Epidermal melanocyte (primary cell): ENCODE measurements at regions not wholly inside any gene's neighbourhood (a gene's known extent, or its start where the extent isn't known, plus 50 kb on each side); places are given as distances from the start of the nearest gene placed in this dataset.
"Not testable (repeated sequence)": the region's sequence is repeated elsewhere in the genome, so short reads cannot be mapped to it uniquely, and the experiment has no call there.

Experiments used
- DNase-seq: peaks from one replicate; pipeline ENCODE4 v3.0.0; 2011; ENCODE audit warnings: low spot score; ENCODE audit not compliant: insufficient read length

DNA sequence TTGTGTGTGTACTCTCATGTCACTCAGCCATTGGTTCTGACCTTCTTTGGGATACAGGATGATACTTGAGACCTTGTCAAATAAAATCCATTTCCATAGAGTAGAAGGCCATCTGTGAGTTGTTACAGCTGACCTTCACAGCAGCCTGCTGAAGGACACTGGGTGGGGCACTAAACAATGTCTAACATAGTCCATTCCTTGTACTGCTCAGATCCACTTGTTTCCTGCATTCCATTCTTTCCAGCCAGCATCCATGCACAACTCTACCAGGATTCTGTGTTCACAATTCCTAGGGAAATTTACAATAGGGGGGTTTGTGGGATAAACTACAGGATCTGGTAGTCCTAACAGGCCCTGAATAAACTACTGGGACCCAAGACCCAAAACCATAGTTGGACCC, 286.4 kb downstream of the RASEF start:
- no peak for DNase-seq

- no peak for DNase-seq
These were observed 285.6 kb downstream of the RASEF start for GRCh38 chr9:82777366-82777765.

- not testable (repeated sequence) for DNase-seq
These were observed 284.0 kb downstream of the RASEF start for GRCh38 chr9:82778923-82779322.

DNA sequence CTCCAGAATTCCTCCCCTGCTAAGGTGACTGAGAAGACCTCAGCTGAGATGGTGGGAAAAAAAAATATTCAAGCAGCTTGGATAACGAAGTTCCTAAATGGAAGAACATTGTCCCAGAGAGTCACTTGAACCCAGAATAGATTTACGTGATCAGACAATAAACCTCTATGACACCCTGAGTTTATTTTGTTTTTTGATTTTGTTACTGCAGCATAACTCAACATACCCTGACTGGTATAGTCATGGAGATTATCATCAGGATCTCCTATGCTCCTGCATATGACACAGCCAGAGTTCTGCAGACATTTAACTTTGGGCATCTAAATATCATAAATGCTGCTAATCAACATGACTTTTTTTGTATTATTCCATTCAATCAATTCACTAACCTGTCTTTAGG, 282.9 kb downstream of the RASEF start:
- no peak for DNase-seq

- DNase-seq = no peak
These were observed 281.0 kb downstream of the RASEF start for GRCh38 chr9:82781921-82782392.

DNA sequence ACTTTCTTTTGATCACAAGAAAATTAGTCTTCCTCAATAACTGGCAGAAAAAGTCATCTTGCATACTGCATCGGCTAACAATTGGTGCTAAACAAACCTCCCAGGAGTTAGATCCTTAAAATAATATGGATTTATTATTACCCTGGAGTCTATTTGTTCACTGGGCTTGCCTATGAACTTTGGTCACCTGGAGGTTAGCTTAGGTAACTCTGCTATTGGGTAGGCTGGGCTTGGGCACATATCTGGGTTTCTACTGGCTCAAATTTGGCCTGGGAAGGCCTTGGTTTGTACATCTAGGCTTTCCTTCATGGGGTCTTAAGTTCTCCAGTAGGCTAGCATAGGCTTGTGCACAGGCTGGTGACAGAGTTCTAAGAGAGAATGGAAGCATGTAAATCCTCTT, 279.9 kb downstream of the RASEF start:
- no peak for DNase-seq

GRCh38 chr9:82784589-82784988, 278.4 kb downstream of the RASEF start:
- DNase-seq = no peak

- DNase-seq = no peak
These were observed 273.7 kb downstream of the RASEF start for GRCh38 chr9:82789155-82789824.

GRCh38 chr9:82790875-82791274, 272.1 kb downstream of the RASEF start:
- no peak for DNase-seq

DNA sequence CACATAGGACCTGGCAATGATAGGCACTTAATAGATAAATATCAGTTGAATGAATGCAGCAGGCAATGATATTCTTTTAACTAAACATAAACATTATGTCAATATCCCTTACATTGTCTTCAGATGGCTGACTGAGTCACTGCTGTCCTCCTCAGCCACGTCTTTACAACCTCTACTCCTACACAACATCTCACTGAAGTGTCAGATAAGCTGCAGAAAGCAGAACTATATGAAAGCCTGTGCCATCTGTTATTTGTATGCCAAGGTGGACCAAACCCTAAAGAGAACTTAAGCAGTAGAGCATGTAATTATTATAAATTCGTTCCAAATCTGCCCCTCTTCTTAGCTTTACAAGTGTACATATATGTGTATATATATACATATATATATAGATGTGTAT, 271.2 kb downstream of the RASEF start:
- no peak for DNase-seq

DNA sequence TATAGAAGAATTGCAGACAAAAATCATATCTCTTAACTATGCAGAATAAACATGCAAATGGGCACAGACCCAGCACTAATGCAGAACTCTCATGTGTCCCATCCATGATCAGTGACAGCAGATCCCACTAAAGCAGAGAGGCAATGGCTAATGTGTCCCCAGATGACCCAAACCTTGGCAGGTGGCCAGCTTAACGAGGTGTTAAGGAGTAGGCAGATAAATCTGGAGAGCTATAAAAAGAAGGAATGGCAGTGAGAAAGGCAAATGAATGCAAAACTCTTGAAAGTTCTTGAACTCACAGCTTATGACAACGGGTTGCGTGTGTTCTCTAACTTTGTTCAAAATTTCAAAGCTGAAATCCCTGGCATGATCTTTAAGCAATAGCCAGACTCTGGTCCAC, 265.4 kb downstream of the RASEF start:
- no peak for DNase-seq

- no peak for DNase-seq
These were observed 263.7 kb downstream of the RASEF start for GRCh38 chr9:82799286-82799685.

GRCh38 chr9:82805027-82805426, 257.9 kb downstream of the RASEF start:
- no peak for DNase-seq

- DNase-seq = no peak
These were observed 254.5 kb downstream of the RASEF start for GRCh38 chr9:82808478-82808877.

GRCh38 chr9:82810915-82811314, 252.0 kb downstream of the RASEF start:
- DNase-seq = no peak

GRCh38 chr9:82819260-82819659, 243.7 kb downstream of the RASEF start:
- no peak for DNase-seq

GRCh38 chr9:82820186-82820585, 242.8 kb downstream of the RASEF start:
- DNase-seq = no peak

- DNase-seq = no peak
These were observed 233.1 kb downstream of the RASEF start for GRCh38 chr9:82829818-82830217.

GRCh38 chr9:82865524-82865923, 197.4 kb downstream of the RASEF start:
- DNase-seq = no peak

DNA sequence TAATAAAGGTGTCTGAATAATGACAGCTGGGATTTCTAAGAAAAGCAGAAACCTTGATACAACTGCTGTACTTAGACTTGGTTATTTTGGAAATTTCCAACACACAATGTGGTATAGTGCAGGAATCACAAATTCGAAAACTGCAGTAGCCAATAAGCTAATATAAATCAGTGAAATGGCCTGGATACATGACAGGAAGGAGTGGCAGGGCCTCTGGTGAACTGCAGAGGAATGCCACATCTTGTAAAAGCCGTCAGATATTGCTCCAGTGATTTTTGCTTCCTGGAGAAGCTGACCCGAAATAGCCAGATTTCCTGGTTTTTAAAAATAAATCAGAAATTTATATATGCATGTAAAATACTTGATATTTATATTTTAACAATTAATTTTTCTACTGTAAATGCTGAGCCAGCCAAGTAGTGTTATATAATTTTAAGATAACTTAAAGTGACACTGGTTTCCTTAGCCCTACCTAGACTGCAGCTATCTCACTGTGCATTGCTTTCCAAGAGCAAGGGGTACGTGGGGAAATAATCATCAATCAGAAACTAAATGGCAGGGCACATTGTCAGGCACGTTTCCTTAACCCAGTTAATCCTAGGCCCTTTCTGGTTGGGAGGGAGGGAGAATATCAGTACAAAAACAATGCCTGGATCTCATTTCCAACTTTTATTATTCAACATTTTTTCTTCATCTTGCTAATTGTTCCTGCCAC, 182.4 kb downstream of the RASEF start:
- no peak for DNase-seq

DNA sequence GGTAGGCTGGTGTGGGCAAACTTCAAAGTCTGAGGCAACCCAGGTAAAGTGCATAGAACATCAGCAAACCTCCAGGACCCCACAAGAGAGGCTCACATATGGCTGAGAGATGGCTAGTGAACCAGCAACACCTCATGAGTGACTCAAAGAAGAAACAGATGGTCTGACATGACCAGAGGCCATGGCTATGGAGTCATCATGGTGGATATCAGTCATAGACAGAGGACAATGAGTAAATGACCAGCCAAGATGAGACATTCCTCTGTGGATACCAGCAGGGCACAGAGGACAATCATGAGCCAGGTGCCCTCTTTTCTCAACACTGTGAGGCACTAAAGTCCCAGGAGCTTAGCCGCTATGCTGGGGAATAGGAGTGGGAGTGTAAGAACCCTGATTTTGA, 180.8 kb downstream of the RASEF start:
- no peak for DNase-seq

- no peak for DNase-seq
These were observed 180.2 kb downstream of the RASEF start for GRCh38 chr9:82882748-82883147.

- no peak for DNase-seq
These were observed 179.5 kb downstream of the RASEF start for GRCh38 chr9:82883436-82883835.
